NOMO-1 treated with dmso at 0.1 percent for 144 hours (cell line): ENCODE measurements at regions not wholly inside any gene's neighbourhood (a gene's known extent, or its start where the extent isn't known, plus 50 kb on each side); places are given as distances from the start of the nearest gene placed in this dataset.
"Not testable (repeated sequence)": the region's sequence is repeated elsewhere in the genome, so short reads cannot be mapped to it uniquely, and the experiment has no call there.

ENCODE experiments used
- DNase-seq: peaks from one replicate; lab custom pipeline; 2025; ENCODE audit not compliant: unreplicated experiment; lab: John Stamatoyannopoulos, UW

DNA sequence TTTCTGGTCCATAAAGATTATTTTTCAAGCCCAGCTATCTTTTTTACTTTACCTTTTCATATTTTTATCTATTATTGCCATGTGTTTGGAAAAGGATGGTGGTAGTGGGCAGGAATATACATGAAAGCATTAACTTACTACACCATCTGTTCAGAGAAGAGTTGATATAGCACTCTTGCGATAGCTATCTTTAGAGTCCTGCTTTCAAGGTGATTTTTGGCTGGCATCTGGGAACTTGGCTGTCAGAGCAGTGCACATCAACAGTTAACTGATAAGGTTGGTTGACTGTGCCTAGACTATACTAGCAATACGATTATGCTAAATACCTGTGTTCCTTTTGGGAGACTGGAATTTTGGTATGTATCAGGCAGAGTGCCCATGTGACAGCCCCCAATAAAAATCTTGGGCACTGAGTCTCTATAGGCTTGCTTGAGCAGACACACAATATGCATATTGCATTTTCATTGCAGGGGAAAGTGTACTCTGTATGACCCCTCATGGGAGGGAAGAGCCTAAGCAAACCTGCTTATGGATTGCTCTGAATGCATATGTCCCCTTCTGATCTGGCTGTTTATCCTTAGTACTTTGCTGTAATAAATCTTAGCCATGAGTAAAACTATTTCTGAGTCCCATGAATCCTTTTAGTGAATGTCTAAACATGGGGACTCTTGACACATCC lies 227.6 kb upstream of the C9orf72 start:
- no peak for DNase-seq

DNA sequence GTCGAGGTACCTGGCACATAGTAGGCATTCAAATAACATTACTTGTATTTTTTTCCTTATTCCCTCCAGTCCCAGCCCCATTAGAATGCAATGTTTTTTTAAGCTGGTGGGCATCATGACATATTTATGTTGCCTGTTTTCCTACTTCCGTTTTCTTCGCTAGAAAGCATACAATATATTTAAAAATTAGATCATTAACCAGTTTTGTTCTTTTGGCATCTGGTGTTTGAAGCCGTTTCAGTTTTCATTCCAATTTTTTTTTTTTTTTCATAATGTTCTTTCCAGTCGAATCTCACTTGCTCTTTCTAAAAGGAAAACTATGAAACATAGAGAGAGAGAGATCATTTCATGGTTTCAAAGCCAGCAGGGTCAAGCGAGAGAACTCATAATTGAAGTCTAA lies 228.3 kb upstream of the C9orf72 start:
- DNase-seq: no peak

DNA sequence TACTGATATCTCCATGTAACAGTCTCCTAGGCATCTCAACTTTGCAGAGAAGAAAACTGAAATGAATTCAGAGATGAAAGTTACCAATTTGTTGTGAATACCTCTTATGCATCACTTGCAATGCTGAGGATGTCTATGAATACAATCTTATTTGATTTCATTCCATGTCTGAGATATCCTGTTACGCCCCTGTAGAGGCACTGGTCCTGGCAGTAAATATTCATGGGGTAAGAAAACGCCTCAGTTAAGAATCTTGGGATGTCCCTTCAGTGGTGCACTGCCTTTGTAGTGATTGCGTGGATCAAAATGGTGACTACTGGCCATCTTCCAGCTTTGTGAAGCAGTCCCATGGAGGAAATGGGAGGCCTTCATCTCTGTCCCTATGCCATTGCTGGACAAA lies 229.1 kb upstream of the C9orf72 start:
- DNase-seq: no peak

DNA sequence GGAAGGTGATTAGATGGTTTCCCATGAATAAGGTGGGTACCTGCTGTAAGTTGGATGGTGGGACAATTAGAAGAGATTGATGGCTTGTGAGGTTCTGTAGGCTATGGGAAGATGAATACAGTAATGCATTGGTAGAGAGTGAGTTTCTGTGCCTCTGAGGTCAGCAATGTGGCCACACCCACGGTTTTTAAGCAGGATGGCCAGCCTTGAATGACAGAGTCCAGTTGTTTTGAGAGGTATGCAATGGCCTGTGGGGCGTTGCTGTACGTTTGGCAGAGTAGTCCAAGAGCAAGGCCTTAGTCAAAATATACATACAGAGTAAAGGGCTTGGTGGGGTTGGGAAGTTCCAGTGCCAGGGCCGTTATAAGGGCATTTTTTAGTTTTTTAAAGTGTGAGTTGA lies 235.6 kb upstream of the C9orf72 start:
- DNase-seq: no peak

DNA sequence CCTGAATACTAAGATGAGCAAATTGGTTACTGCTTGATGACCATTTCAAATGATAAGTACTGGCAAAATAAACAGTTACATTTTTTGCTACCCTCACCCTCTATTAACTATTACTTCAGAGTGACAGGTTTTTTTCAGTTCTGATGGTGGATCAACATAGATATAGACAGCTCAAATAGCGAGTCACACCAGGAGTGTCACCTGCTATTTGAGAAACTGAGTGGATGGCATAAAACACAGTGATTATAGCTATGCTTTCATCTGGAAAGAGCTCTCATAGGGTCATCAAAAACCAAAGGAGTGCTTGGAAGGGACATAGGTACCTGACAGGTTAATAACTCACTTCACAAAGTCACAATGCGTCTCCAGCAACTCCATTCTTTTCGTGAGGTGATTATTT lies 244.5 kb upstream of the C9orf72 start:
- no peak for DNase-seq

DNA sequence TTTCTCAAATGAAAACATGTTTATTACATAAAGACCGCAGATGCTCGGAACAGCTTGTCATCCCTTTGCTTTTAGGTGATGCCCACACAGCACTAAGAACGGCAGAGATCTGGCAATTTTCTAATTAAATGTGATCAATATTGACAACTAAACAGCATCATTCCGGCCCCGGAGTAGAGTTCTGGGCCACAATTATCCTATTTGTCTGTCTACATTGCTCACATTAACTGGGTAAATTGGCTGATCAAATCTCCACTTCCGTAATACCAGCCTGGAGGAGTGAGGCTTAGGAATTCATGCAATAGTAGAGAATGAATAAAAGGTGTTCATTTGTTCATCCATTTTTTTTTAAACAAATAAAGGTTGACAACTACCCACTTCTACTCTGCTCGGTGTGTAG lies 245.1 kb upstream of the C9orf72 start:
- DNase-seq: no peak

DNA sequence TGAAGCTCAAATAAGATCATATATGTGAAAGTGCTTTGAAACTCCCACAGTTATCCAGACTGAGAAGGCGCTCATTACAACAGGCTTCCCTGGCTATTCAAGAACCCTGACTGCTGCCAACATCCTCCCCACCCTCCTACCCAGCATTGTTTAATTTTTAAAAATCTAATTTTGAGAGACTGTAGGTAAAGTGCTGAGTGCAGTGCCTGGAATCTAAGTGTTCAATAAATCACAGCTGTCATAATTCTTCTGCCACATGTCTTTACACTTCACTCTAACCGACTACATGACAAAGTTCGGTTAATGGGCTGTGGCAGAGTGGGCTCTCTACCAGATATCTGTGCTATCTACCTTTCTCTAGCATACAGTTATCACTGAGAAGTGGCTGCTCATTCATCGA lies 255.6 kb upstream of the C9orf72 start:
- DNase-seq: no peak

DNA sequence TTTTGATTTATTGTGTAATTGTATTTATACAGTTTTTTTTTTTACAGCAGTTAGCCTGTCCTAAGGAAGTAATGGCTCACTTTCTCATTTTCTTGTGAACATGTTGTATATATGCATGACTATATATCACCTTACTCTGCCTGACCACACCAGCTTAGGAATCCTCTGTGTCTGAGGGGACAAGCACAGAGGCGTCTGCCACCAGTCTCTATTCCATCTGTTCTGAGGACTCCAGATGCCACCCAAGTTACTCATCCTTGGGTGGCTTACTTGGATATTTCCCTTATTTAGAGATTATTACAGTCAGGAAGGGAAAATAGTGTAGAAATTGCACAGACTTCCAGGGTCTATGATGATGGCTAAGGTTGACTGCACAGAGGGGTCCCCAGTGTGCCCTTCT lies 256.3 kb upstream of the C9orf72 start:
- DNase-seq: no peak

DNA sequence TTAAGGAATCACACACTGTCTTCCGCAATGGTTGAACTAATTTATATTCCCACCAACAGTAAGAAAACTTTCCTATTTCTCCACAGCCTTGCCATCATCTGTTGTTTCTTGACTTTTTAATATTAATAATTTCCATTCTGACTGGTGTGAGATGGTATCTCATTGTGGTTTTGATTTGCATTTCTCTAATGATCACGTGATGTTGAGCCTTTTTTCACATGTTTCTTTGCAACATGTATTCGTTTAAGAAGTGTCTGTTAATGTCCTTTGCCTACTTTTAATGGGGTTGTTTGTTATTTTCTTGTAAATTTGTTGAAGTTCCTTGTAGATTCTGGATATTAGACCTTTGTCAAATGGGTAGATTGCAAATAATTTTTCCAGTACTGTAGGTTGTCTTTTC lies 258.8 kb upstream of the C9orf72 start:
- DNase-seq: not testable (repeated sequence)

DNA sequence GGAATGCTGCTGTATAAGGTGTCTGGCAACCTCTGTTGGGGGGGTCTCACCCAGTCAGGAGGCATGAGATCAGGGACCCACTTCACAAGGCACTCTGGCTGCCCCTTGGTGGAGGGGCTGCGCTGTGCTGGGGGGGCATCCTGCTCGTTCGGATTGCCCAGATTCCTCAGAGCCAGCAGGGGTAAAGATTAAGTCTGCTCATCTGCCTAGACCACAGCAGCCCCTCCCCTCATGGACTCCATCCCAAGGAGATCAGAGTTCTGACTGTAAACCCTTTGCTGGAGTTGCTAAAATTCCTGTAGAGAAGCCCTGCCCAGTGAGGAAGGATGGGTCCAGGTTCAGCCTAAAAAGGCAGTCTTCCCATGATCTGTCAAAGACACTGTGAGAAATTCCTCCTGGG lies 262.0 kb upstream of the C9orf72 start:
- no peak for DNase-seq

DNA sequence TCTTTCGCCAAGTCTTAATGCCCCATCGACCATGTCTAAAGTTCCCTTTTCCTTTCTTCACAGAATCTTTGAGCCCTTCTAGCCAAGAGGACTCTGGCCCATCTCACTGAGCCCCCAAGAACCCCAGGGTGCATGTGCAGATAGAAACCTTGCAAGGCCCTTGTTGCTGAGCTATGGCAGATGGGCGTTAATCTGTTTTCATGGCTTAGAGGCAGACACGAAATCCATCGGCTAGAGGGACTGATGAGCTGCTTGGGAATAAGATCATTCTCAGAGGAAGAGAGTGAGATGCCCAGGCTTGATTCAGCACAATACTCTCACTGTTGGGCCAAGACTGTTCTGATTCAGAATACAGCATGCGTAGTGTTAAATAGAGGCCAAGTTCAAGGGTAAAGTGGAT lies 262.5 kb upstream of the C9orf72 start:
- no peak for DNase-seq

DNA sequence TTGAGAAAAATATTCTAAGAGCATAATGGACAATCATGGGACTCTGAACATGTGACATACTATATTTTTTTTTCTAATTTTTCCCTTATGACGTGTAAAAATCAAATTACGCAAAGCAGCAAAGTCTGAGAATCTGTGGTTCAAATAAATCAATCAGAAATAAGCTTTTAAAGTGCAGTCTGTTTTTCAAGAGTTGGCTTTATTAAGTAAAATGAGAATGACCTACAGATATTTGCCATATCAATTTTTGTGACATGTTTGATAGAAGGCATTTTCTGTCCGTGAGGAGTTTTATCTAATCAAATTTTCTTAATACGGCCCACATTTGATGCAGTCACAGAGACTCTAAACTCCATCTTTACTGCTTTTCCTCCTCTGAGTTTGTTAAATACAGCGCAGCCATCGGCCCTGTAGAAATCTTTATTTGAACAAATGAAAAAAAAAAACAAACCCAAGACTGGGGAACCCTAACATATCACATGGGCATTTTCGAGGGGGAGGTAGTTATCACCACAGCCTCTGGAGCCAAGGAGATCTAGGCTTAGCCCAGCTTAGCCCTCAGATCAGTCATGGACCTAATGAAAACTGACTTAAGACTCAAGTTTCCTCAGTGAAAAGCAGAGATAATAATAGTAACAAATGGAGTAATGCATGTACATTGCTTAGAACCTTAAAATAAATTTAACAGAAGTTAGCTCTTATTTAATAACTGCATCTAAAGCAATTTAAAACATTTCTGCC lies 263.6 kb upstream of the C9orf72 start:
- DNase-seq: no peak

DNA sequence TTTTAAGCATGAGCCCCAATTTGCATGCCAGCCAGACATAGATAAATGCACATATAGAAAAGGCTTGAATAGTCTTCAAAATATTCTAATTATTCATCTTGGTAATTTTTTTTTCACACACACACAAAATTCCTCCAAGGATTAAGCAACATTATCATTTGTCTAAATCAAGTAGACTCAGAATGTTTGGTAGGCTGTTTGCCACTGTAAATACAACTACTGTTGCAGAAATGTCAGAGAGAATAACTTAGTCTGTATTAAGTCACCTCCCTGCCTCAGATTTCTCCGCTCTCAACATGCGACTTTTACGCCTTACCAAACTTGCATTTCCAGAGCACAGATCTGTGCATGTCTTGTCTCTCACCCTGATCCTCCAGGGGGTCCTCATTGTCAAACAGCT lies 265.6 kb upstream of the C9orf72 start:
- DNase-seq: no peak

DNA sequence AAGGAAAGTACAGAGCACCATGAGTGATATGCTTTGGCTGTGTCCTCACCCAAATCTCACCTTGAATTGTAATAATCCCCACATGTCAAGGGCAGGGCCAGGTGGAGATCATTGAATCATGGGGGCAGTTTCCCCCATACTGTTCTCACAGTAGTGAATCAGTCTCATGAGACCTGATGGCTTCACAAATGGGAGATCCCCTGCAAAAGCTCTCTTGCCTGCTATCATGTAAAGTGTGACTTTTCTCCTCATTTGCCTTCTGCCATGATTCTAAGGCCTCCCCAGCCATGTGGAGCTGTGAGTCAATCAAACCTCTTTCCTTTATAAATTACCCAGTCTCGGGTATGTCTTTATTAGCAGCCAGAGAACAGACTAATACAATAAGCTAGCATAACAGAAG lies 266.5 kb upstream of the C9orf72 start:
- not testable (repeated sequence) for DNase-seq

DNA sequence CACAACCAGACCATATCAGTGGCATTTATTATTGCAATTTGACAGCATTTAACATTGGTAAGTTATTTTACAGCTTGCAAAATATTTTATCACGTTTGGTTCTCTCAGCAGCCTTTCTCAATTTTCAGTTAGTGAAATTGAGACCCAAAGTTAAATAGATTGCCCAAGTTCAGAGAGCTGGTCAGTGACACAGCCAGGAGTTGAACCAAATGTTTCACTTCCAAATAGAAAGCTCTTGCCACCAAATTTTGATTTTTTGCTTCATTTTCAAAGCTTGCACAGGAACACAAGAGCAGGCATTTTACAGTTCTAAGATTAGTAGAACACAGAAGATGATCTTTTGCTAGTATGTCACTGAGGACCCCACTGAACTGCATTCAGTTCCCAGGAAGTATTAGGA lies 271.5 kb upstream of the C9orf72 start:
- DNase-seq: no peak

DNA sequence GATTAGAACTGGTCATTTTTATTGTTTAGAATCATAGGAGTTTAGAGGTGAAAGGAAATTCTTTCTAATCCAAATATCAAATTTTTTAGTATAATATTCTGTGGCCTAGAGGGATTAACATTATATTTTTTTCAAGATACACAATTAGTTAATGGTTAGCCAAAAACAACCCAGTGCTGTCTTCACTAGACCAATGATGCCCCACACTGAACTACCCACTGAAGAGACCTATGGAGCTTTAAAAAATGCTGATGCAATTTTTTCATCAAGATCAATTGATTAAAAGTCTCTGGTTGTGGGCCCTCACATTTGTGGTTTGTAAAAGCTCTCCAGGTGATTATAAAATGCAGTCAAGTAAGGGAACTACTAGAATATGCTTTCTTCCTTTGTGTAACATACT lies 274.1 kb upstream of the C9orf72 start:
- no peak for DNase-seq

DNA sequence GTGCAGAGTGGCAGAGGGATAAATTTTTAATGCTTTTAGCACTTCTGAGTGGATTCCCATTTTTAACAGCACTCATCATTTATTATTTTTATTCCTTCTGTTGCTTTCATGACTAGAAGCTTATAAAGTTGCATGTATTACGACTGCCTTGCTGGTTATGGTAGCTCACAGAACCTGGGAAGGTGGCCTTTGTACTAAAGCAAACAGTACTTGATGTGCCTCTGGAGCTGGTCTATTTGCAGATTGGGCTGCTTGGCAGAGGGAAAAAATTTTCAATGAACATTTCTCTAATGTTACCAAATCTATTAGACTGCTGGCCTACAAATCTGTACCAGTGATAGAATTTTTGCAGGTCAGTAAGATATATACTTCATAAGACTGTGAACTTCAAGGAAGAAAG lies 274.5 kb upstream of the C9orf72 start:
- no peak for DNase-seq

DNA sequence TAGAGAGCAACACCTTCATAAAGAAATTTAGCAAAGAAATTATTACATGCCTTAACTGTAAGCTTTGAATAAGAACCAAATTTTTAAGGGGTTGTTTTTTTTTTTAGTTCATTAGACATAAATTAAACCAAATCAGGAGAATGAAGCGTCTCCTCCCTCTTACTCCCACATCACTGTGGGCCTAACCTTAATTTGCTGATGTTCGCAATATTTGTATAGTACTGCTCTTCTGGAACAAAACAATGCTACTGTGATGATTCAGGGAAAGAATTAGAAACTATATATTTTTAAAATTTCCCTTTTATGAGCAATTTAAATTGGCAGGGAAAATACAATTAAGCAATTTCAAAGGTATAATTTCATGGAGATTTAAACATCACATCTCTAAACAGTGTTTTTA lies 275.0 kb upstream of the C9orf72 start:
- DNase-seq: no peak

DNA sequence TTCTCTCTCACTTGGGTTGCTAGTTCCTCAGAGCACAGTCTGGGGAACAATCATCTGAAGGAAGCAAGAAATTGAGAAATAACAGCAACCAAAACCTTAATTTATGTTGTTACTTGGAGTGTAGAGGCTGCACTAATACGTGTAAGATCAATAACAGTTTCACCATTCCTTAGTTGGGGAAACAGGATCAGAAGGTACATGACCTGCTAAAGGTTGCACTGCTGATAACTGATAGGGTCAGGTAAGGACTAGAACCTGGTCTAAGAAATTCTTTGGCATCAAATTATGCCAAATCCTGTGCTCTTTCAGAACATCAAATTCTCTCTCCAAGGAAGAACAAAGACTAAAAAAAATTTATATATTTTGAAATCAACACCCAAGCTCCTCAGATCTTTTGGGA lies 278.6 kb upstream of the C9orf72 start:
- no peak for DNase-seq

DNA sequence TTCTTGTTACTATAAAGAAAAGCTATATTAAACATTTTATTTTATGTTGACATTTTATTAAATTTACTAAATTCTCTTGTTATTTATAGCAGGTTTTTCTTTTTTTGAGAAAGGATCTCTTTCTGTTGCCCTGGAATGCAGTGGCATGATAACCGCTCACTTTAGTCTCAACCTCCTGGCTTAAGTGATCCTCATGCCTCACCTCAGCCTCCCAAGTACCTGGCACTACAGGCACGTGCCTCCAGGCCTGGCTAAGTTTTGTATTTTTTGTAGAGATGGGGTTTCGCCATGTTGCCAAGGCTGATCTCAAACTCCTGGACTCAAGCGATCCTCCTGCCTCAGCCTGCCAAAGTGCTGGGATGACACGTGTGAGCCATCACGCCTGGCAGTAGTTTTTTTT lies 280.2 kb upstream of the C9orf72 start:
- no peak for DNase-seq

DNA sequence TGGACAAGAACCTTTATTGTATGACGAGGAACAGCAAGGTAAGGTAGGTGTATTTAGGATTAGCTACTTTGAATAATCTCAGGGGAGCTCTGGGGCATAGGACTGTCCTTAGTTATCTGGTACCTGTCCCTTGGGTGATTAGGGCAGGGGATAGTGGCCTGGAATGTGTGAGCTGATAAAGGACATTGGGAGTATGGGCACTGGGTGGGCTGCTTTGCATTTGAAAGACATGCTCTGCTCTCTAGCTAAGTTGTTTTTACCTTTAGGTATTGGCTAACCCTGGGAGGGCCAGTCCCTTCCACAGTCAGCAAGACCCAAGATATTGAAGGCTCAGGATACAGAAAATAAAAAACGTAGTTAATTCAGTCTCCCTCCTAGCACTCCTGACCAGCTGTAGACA lies 282.8 kb upstream of the C9orf72 start:
- DNase-seq: no peak

DNA sequence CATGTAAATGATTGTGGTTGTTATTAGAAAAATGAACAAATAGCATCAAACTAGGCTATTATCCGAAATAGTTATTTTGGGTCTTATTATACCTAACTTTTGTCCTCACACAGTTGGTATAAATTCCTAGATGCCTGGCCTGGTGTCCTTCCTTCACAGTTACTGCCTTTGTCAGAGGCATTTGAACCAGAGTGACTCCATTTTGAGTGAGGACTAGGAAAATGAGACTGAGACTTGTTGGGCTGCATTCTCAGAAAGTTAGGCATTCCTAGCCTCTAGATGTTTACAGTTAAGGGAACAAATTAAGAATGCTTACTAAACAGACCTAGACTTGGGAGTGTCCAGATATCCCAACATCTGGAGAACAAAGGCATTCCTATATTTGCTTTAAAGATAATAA lies 283.5 kb upstream of the C9orf72 start:
- no peak for DNase-seq

DNA sequence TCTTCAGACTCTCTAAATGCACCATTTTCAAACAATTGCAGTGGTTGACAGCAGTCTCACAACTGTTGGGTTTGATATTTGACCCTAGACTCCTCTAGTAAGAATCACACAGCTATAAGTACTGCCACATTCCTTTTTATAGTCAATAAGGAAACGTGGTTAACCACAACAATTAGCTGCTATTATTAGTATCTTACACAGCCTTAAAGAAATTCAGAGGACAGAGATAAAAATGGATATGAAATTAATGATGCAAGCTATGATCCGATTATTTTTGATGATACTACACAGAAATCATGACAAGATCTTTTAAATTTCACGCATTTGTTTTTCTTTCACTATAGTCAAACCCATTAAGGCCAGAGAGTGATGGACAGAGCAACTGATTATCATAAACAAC lies 288.6 kb upstream of the C9orf72 start:
- no peak for DNase-seq
